COLO668 (cell line): ENCODE measurements at regions not wholly inside any gene's neighbourhood (a gene's known extent, or its start where the extent isn't known, plus 50 kb on each side); places are given as distances from the start of the nearest gene placed in this dataset.

Source experiments
- DNase-seq: peaks from one replicate; lab custom pipeline; 2025; ENCODE audit not compliant: unreplicated experiment; lab: John Stamatoyannopoulos, UW

DNA sequence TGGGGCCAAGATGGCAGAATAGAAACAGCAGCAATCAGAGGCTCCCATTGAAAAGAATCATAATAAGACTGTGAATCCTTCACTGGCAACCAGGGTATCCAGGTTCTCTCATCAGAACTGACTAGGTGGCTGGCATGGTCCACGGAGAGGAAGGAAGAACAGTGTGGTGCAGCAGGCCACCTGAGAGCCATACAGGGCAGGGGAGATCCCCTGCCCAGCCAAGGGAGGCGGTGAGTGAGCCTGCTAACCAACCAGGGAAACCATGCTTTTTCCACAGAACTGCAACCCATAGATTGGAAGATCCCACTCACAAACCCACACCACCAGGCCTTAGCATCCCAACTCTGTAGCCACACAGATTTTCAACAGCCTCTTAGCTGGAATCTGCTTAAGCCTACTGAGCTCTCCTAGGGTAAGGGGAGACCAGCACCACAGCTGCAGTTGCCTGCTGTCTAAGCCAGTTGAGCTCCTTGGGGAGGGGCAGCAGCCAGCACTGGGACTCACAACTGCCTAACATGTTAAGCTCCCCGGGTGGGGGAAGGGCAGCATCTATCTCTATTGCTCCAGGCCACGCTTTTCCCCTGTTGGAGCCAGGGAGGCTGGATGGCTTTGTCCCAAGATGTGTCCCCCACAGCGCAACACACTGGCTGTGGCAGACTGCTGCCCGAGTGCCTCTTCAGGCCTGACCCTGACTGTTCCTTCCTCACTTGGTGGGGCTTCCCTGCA, 342.6 kb upstream of the CCDC196 start:
- no peak for DNase-seq

DNA sequence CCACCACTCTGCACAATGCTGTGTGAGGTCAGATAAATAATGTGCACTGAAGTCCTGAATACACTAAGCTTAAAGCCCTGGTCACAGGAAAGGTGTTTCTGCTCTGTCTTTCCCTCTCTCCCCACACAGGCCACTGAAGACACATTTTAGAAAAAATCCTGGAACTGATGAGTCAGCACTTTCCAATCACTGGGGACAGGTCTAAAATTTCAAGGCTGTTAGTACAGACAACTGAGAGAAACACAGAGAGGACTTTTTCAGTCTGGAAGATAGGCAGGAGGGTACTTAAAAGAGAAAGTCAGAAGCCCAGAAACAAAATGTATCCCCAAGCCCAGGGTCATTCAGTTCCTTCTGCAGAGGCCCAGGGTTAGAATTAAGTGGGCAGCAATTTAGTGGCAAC, 333.9 kb upstream of the CCDC196 start:
- no peak for DNase-seq

DNA sequence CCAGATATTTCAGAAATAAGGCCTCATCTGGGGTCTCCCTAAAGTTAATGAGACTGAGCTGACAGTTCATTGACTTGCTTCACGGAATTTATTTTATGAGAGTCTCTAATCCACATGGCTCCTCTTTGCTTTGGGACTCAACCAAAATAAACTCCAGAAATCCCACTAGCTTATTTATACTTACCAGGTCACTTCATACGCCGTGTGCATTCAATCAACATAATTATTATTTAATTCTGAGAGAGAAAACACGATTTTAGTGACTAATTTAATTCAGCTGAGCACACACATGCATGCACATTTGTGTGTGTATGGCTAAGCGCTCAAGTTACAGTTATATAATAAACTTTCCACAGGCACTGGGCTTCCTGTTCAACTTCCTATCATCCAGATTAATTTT, 333.4 kb upstream of the CCDC196 start:
- DNase-seq = no peak

DNA sequence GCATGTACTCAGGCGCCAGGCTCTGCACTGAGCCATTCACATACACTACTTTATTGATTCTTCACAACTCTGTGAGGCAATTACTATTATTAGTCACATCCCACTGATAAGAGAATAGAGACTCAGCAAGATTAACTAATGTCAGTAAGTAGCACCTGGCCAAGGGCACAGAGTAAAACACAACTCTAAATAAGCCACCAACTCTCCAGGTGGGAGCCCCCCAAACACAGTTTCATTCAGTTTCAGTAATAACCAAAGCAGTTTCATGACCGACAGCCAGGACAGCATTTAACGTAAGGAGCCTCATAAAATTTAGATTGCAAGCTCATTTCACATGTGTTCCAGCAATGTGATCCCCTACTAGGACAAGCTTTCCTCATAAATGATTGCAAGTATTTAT, 323.1 kb upstream of the CCDC196 start:
- DNase-seq = no peak

DNA sequence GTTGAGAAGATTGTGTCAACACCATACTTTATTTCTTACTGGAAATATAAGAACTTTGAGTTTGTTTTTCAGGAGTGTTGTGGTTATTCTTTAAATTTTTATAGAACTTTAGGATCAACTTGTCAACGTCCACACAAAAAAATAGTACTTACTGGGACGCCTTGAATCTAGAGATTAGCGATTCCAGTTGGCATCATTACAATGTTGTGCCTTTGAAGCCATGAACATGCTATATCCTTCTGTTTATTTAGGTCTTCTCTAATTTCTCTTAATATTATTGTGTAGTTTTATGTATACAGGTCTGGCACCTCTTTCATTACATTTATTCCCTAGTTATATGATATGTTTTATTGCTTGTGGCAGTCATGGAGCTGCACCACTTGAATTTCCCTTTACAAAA, 320.8 kb upstream of the CCDC196 start:
- no peak for DNase-seq

DNA sequence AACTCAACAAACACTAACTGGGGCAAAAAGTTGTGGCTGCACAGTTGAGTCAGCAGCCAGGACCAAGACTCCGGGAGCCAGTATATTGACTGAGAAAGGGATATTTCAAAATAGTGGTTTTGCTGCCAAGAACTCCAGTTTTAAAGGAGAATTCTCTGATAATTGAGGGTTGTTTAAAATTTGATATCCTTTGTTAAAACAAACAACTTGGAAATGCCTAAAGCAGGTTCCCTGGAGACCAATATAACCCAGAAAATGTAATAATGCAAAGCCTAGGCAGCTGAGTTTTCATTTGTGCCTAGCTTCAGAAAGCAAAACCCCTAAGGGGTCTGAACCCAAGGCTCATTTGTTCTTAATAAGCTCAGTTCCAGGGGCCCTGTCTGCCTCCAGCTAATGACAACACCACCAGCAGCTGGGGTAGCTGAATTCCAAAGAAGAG, 311.7 kb upstream of the CCDC196 start:
- no peak for DNase-seq

DNA sequence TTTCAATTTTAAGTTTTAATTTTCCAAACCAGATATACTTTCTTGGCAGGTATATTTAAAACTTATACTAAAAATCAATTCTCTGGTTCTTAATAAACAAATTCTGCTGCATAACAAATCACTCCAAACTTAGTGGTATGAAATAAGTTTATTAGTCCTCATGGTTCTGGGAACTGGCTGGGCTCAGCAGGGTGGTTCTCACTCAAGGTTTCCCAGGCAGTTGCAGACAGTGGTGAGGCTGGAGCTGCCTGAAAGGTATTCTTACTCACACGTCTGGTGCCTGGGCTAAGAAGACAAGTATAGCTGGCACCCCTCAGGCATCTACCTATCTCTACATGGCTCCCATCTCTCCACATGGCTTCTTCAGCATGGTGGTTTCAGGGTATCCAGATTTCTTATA, 308.2 kb upstream of the CCDC196 start:
- no peak for DNase-seq

DNA sequence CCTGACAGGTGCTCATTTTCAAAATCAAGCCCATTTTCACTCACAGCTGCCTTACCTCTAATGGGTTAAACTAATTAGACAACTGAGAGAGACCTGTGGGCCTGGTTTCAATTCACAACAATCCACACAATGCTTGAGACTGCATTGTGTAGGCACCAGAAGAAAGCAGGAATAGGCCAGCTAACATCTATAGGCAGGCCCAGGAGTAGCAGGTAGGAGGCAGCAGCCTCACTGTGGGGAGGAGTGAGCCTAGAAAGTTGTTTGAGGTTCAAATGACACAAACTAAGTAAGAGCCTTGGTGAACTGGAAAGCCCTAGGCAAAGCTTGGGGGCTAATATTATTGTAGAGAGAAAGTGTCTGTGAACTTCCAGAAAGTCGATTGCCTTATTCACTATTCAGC, 289.5 kb upstream of the CCDC196 start:
- DNase-seq = no peak

DNA sequence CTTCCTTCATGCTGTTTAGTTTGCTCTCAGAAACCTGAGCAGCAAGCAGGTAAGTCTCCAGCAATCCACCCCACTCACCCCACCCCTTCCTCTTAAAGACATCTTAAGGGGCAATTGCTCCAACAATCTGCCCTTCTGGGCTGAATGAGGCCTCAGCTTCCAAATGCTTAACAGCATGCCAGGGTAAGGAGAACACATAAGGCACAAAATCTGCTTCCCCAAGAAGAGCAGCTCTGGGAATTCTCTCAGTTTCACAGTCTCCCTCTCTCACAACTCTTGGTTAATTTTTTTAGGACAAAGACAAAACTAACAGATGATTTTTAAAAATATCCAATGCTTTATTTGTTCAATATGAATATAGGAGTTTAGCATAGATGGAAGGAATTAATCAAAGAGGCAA, 288.9 kb upstream of the CCDC196 start:
- no peak for DNase-seq

DNA sequence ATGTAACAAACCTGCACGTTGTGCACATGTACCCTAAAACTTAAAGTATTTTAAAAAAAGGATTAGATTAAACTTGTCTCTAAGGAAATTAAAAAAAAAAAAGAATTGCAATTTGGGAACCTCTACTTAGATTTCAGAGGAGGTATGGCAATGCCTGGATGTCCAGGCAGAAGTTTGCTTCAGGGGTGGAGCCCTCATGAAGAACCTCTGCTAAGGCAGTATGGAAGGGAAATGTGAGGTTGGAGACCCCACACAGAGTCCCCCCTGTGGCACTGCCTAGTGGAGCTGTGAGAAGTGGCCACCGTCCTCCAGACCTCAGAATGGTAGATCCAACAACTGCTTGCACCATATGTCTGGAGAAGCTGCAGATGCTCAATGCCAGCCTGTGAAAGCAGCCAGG, 279.6 kb upstream of the CCDC196 start:
- no peak for DNase-seq

DNA sequence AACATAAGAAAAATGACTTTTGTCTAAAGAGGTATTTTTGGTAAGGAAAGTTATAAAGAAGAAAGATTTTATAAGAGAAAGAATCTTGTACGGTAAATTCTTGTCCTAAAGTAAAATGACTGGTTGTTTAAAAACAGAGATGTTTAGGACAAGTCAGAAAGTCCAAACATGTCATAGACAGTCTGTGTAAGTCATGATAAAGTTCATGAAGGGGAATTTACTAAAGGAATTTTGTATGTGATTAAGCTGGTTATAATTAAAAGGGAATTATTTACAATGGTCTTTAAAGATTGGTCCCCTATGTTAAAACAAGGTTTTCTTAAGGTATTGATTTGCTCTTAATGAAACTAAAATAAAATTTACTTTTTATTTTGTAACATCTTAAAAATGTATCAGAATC, 269.4 kb upstream of the CCDC196 start:
- DNase-seq = no peak

DNA sequence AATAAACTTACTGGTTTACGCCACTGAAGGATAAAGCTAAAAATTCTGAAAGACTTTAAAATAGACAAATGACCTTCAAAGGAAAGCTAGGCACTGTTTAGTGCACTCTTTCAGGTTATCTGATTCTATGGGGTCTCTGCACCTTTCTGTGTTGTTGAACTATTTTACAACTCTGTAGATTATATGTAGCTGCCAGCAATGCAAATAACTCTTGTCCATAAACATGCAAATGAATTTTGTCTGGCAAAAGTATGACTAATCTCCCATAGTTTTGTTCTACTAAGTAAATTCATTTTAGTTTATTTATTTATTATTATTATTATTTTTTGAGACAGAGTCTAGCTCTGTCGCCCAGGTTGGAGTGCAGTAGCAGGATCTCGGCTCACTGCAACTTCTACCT, 266.3 kb upstream of the CCDC196 start:
- DNase-seq = no peak

DNA sequence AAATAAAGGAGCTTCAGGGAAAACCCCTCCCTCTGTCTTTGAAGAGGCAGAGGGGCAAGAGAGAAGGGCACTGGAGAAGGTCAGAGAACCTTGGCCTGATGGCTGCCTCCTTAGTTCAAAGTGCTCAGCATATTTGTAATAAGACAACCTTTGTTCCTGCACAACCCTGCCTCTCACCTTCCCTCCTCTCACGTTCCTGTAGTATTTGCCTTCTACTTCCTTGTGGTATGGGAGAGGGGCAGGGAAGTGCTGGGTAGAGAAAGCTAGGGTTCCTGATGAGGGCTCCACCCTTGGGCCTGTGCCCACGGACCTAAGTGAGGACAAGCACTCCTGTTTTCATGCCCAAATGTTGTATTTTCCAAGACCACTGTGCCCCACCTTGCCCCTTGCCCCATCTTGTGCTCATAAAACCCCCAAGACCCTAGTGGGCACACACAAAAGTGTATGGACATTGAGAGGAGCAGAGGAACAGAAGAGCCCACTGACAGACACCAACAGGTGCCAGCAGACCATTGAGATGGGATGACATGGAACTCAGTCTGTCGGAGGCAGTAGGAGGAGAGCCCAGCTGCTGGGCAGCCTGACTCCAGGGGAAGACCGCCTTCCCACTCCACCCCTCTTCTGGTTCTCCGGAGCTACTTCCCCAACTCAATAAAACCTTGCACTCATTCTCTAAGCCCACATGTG, 261.5 kb upstream of the CCDC196 start:
- no peak for DNase-seq

DNA sequence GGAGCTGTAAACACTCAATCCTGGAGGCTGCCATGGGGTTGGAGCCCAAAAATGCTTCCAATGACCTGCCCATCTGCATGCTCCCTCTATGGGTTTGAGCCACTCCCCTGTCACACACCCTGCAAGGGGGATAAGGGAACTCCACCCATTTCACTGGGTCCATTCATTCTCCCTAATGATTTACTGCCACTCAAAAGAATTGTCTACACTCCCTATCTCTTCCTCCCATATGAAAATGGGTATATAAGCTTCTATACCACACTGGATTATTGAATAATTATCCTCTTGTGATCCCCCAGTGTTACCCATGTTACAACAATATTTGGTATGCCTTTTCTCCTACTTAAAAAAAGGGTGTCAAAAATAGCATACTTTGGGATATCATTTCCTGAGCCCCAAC, 260.8 kb upstream of the CCDC196 start:
- DNase-seq = no peak

DNA sequence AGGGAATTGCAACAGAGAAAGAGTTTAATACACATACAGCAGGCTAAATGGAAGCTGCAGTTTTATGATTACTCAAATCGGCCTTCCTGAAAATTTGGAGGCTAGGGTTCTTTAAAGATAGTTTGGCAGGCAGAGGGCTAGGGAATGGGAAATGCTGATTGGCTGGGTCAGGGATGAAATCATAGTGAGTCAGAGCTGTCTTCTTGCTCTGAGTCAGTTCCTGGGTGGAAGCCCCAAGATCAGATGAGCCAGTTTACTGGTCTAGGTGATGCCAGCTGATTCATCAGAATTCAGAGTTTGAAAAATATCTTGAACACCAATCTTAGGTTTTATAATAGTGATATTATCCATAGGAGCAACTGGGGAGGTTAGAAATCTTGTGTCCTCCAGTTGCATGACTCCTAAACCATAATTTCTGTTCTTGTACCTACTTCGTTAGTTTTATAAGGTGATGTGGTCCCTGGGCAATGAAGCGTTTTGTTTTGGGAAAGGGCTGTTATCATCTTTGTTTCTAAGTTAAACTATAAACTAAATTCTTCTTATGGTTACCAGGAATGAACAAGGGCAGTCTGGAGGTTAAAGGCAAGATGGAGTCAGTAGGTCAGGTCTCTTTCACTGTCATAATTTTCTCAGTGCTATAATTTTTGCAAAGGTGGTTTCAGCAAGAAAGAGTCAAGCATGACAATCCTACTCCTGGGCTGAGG, 257.8 kb upstream of the CCDC196 start:
- no peak for DNase-seq

DNA sequence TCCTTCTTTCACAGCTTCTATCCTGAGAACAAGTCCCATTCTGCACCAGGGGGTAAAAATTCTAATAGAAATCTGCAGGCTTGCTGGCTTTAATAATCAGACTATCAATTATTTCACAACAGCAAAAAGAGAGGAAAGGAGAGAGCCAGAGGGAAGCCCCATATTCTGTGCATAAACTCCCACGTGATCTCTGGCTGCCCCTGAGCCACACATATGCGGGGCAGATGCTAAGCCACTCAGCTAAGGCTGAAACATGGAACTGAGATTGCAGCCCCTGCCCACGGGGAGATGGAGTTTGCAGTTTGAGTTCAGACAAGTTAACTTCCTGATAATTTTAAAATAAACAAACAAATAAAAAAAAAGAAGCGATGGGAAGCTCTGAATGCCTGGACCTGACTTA, 254.4 kb upstream of the CCDC196 start:
- DNase-seq = no peak

DNA sequence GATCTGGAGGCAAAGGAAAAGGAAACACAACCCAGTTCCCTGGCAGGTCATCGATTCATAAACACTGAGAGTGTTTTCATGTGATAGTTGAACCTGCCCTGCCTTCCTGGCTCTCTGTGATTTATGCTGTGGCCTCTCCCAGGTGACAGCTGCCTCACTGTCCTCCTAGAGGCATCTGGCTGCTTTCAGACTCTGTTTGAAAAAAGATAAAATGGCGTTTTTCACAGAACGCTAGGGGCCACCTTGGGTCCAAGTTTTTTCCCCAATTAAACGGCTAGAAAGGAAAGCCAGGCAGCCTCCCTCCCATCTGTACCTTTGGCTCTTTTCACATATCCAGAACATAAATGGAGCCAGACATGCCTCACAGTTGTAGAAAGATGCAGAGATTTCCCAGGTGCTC, 252.6 kb upstream of the CCDC196 start:
- DNase-seq = peak; percentile 29

DNA sequence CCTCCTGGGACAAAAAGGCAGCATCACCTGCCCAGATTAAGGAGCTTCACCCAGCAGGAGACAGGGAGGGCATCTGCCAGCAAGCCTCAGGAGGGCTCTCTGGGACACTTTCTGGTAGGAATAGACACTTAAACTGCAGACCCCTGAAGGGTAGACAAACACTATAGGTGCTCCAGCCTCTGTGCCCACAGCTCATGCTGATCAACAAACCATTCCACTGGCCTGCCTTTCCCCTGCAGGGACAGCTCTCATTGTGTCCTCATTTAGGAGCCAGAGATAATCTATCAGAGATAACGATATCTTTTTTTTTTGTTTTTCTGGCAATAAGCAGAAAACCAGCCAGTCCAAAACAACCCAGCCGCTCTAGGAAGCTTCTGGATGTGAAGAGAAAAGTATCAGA, 251.8 kb upstream of the CCDC196 start:
- DNase-seq = no peak

DNA sequence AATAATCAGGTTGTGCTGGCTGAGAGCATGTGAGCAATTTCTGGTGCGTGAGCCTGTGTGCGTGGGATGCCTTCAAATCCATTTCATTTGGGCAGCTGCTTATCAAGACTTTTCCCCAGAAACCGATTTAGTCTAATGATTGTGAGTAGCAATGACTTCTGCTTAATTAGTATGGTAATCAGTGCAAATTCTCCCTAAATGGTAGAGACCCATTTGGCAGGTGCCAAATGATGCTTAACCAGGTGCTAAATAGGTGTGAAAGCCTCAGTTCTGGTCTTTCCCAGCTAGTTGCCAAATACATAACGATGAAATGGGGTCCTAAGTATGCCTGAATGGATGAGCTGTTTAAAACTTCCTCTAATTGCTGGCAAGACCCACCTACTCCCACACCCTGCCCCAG, 248.4 kb upstream of the CCDC196 start:
- no peak for DNase-seq

DNA sequence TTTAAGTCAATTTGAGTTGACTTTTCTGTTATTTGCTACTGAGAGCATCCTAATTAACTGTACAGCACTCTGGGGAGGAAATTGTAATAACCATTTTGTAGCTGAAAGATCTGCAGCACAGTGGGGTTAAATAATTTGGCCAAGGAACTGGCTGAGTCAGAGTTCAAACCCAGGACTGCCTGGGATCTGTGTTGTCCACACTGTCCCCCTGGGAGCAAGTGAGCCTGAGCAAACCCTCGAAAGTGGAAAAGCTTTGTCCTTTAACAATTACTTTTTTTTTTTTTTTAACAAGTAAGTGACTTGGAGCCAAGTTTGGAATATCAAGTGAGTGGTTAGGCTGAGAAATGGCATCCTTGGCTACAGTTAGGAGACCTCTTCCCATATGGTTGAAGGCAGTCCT, 247.2 kb upstream of the CCDC196 start:
- no peak for DNase-seq

DNA sequence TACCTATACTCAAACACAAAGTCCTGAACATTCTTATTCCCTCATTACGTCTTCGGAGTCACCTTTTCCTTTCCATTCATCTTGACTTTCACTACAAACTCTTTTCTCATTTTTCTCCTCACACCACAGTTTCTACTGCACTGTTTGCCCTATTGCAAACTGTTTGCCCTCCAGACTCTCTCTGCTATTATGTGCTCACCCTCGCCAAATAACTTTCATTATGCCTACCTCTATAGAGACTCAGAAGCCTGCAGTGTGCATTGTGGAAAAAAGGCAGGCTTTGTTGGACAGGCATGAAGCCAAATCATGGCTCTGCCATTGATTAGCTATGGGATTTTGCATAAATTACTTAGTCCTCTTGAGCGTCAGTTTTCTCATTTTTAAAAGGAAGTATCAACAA, 246.6 kb upstream of the CCDC196 start:
- no peak for DNase-seq

DNA sequence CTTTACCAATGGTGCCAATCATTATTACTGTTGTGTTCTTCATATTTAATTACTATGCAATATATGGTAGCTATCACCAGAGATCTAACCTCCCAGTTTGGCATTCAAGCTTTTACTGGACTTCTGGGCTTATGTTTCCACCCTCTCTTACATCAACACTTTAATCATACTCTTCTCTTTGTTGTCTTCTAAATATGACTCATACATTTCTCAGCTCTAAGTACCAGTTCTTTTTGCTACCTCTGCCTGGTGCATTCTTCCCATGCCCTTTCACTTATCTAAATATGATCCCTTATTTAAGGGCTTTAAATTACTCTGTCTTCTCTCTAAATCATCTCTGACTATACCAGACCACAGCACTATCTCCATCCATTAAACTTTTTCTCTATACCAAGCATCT, 246.1 kb upstream of the CCDC196 start:
- no peak for DNase-seq
